Thyroid gland (tissue), 4 donors: ENCODE measurements at regions not wholly inside any gene's neighbourhood (a gene's known extent, or its start where the extent isn't known, plus 50 kb on each side); places are given as distances from the start of the nearest gene placed in this dataset.

Experiments used
- CTCF ChIP-seq, 6 experiments: fragments of 200-600 bp in 3 of 6; fragments of 450-650 bp in 3 of 6; sonication (generic) in 3 of 6; IDR thresholded peaks; one replicate each; pipeline ENCODE4 v1.5.1; 2016 to 2019; ENCODE audit warnings: antibody characterized with exemption in 6 of 6, mild to moderate bottlenecking in 2 of 6, inconsistent platforms in 1 of 6, moderate library complexity in 1 of 6
- POLR2A ChIP-seq, 2 donors: fragments of 450-650 bp; IDR thresholded peaks; one replicate each; pipeline ENCODE4 v1.6.1; 2017; ENCODE audit warnings: antibody characterized with exemption in 2 of 2, mild to moderate bottlenecking in 2 of 2, moderate library complexity in 1 of 2

GRCh38 chrX:42087960-42088359 lies 164.6 kb upstream of the CASK start:
- TF ChIP-seq CTCF (IDR thresholded peaks at IDR 0.05) (no peak), POLR2A (IDR thresholded peaks at IDR 0.05) (no peak)
